ENCODE measurements at regions not wholly inside any gene's neighbourhood (a gene's known extent, or its start where the extent isn't known, plus 50 kb on each side); places are given as distances from the start of the nearest gene placed in this dataset.

DNA sequence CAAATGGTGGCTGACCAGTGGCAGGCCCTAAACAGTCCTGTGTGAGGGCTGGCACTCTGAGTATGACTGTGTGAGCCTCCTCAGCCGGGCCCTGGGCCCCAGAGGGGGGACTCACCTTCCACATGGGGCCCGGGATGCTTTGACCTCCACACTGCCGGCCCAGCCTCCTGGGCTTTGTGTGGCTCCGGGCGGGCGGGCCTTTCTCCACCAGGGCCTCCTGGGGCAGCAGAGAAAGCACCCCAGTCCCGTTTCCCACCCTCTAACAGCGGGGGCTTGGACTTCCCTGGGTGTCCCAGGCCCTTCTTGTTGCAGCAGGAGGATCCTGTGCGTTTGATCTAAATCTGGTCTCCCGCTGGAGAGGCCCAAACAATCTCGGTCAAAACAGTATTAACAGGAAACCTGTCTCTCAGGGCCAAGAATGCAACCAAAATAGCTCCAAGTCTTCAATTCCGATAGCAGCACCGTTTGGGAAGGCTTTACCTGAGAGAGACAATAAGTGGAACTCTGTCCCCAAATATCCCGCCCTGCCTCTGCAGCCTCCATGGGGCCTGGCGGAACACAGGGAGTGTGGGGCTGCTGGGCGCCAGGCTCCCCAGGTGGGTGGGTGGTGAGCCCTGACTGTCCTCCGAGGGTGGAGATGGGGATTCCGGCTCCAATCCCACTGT lies 104.8 kb upstream of the ZNF32 start (continued):
- TF ChIP-seq KDM1A (IDR thresholded peaks at IDR 0.05; ENCODE audit: borderline replicate concordance, low read length) (no peak), GTF2F1 (IDR thresholded peaks at IDR 0.05; ENCODE audit: borderline replicate concordance, low read depth, low read length) (no peak)

All from H1 (cell line).